WTC11 (cell line): ENCODE measurements at regions not wholly inside any gene's neighbourhood (a gene's known extent, or its start where the extent isn't known, plus 50 kb on each side); places are given as distances from the start of the nearest gene placed in this dataset.

Source experiments
- ATAC-seq: fragments of 200-7000 bp; cut with Tn5 transposase; 2 replicates; pipeline ENCODE4 v1.10.0; 2021; ENCODE audit warnings: mild to moderate bottlenecking, moderate library complexity
- CTCF ChIA-PET: fragments of 300-600 bp; sonication (Branson Sonifier 250); formaldehyde crosslinking; loops from one replicate; lab custom pipeline; 2021; ENCODE audit warnings: antibody characterized with exemption; lab: Charles Lee
- POLR2A ChIA-PET: fragments of 350-600 bp; sonication (Branson Sonifier 250); formaldehyde crosslinking; loops from one replicate; lab custom pipeline; 2021; ENCODE audit warnings: antibody characterized with exemption; lab: Charles Lee
- DNase-seq: peaks from one replicate; pipeline ENCODE4 v3.0.0; 2021; ENCODE audit warnings: low spot score
- H3K27ac Mint-ChIP-seq: 2 replicates; pipeline ENCODE4 v1.8.0; 2021; ENCODE audit warnings: mixed read lengths
- H3K27me3 Mint-ChIP-seq: 2 replicates; pipeline ENCODE4 v1.8.0; 2021; ENCODE audit warnings: low read depth, mild to moderate bottlenecking, moderate library complexity, mixed read lengths
- H3K36me3 Mint-ChIP-seq: 2 replicates; pipeline ENCODE4 v1.8.0; 2021; ENCODE audit warnings: mixed read lengths
- H3K4me1 Mint-ChIP-seq: 2 replicates; pipeline ENCODE4 v1.8.0; 2022; ENCODE audit warnings: mixed read lengths
- H3K4me3 Mint-ChIP-seq: 2 replicates; pipeline ENCODE4 v1.8.0; 2021; ENCODE audit warnings: mild to moderate bottlenecking, moderate library complexity, mixed read lengths
- H3K9me3 Mint-ChIP-seq: 2 replicates; pipeline ENCODE4 v1.8.0; 2021; ENCODE audit warnings: mixed read lengths
- E2F1 ChIP-seq: sonication (generic); formaldehyde crosslinking; IDR thresholded peaks from 2 replicates; pipeline ENCODE4 v1.8.0; 2022; ENCODE audit warnings: mild to moderate bottlenecking, missing genetic modification reagents
- EMX1 ChIP-seq: fragments of 250-450 bp; sonication (Bioruptor Pico); IDR thresholded peaks from 2 replicates; pipeline ENCODE4 v1.8.0; 2021; ENCODE audit warnings: mild to moderate bottlenecking
- GTF2I ChIP-seq: fragments of 250-450 bp; sonication (Bioruptor Pico); conservative IDR thresholded peaks from 2 replicates; pipeline ENCODE4 v1.4.0; 2021; ENCODE audit warnings: mild to moderate bottlenecking
- MYBL2 ChIP-seq: sonication (generic); formaldehyde crosslinking; IDR thresholded peaks from 2 replicates; pipeline ENCODE4 v1.8.1; 2023; ENCODE audit warnings: mild to moderate bottlenecking, moderate library complexity, missing genetic modification reagents
- OVOL2 ChIP-seq: fragments of 250-450 bp; sonication (Bioruptor Pico); IDR thresholded peaks from 2 replicates; pipeline ENCODE4 v1.9.0; 2021; ENCODE audit warnings: mild to moderate bottlenecking, borderline replicate concordance
- ZNF219 ChIP-seq: sonication (generic); formaldehyde crosslinking; IDR thresholded peaks from 2 replicates; pipeline ENCODE4 v1.8.0; 2023; ENCODE audit warnings: missing genetic modification reagents, mild to moderate bottlenecking, borderline replicate concordance
- ZNF263 ChIP-seq: sonication (generic); formaldehyde crosslinking; IDR thresholded peaks from 2 replicates; pipeline ENCODE4 v1.8.1; 2022; ENCODE audit warnings: low read depth, mild to moderate bottlenecking, moderate library complexity, missing genetic modification reagents
- ZNF396 ChIP-seq: fragments of 250-450 bp; sonication (Bioruptor Pico); IDR thresholded peaks from 2 replicates; pipeline ENCODE4 v1.8.0; 2021; ENCODE audit warnings: mild to moderate bottlenecking, moderate library complexity, borderline replicate concordance
- ZNF423 ChIP-seq: fragments of 250-450 bp; sonication (Bioruptor Pico); IDR thresholded peaks from 2 replicates; pipeline ENCODE4 v2.1.2; 2022; ENCODE audit warnings: mild to moderate bottlenecking, moderate library complexity
- ZNF532 ChIP-seq: fragments of 250-450 bp; sonication (Bioruptor Pico); IDR thresholded peaks from 2 replicates; pipeline ENCODE4 v1.9.0; 2021; ENCODE audit warnings: mild to moderate bottlenecking, borderline replicate concordance
- ZNF671 ChIP-seq: fragments of 250-450 bp; sonication (Bioruptor Pico); IDR thresholded peaks from 2 replicates; pipeline ENCODE4 v1.8.0; 2021; ENCODE audit warnings: mild to moderate bottlenecking
- TF ChIP-seq, protein P1 (sequence below): sonication (generic); formaldehyde crosslinking; IDR thresholded peaks from 2 replicates; pipeline ENCODE4 v1.8.1; 2023; ENCODE audit warnings: mild to moderate bottlenecking, missing genetic modification reagents
- TF ChIP-seq, protein P2 (sequence below): sonication (generic); formaldehyde crosslinking; IDR thresholded peaks from 2 replicates; pipeline ENCODE4 v1.8.1; 2023; ENCODE audit warnings: mild to moderate bottlenecking, moderate library complexity, missing genetic modification reagents

DNA sequence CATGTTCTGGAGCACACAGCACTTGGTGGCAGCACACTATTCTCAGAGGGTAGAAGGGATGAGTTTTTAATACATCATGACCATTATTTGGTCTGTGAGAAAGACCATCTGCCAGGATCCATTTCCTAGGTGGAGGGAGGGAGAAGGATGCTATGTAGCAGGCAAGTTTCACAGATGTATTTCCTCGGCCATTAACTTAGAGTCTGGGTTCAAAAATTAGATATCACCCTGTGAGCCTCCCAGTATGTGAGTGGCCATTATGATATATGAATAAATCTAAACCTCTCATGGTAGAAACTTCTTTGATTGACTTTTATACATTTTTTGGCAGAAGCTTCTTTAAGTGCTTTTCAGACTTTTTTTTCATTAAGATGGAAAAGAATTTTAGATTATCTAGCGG, 133.9 kb downstream of the SREK1 start (continued):
- TF ChIP-seq ZNF532 (no peak), ZNF396 (CRISPR knock-in tag) (no peak)

- CTCF ChIA-PET: no interaction called here
- TF ChIP-seq EMX1 (CRISPR knock-in tag): no peak
- no peak for TF ChIP-seq ZNF423
- TF ChIP-seq ZNF671: no peak
- TF ChIP-seq MYBL2 (CRISPR knock-in tag): no peak
- TF ChIP-seq, all 79 proteins: peak for 0
- Mint-ChIP-seq H3K27ac (no peak overlapping the region), H3K4me1 (no peaks in the 10 kb centered on the region), H3K27me3 (no peaks in the 10 kb centered on the region), H3K9me3 (no peaks in the 10 kb centered on the region), H3K4me3 (no peak overlapping the region), H3K36me3 (no peaks in the 10 kb centered on the region)
- POLR2A ChIA-PET: no interaction called here
- DNase-seq (no peak), ATAC-seq (no peak)
Measured at GRCh38 chr5:66281294-66281693, 137.2 kb downstream of the SREK1 start.

GRCh38 chr5:66284588-66285342, 140.7 kb downstream of the SREK1 start:
- no peak overlapping the region for H3K4me3 Mint-ChIP-seq
- H3K9me3 Mint-ChIP-seq: peaks cover 11% of the 10 kb centered on the region
- ATAC-seq (no peak), DNase-seq (no peak)
- H3K27me3 Mint-ChIP-seq: no peaks in the 10 kb centered on the region; the same call in 1 of the 2 replicates
- H3K36me3 Mint-ChIP-seq: no peaks in the 10 kb centered on the region
- H3K27ac Mint-ChIP-seq: no peak overlapping the region
- no peaks in the 10 kb centered on the region for H3K4me1 Mint-ChIP-seq
- POLR2A ChIA-PET: no interaction called here
- TF ChIP-seq, protein P1, sequence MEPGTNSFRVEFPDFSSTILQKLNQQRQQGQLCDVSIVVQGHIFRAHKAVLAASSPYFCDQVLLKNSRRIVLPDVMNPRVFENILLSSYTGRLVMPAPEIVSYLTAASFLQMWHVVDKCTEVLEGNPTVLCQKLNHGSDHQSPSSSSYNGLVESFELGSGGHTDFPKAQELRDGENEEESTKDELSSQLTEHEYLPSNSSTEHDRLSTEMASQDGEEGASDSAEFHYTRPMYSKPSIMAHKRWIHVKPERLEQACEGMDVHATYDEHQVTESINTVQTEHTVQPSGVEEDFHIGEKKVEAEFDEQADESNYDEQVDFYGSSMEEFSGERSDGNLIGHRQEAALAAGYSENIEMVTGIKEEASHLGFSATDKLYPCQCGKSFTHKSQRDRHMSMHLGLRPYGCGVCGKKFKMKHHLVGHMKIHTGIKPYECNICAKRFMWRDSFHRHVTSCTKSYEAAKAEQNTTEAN: no peak
- TF ChIP-seq EMX1 (CRISPR knock-in tag) (no peak), E2F1 (CRISPR knock-in tag) (no peak), OVOL2 (no peak), GTF2I (CRISPR knock-in tag) (no peak), ZNF263 (no peak), ZNF219 (no peak)
- TF ChIP-seq, protein P2, sequence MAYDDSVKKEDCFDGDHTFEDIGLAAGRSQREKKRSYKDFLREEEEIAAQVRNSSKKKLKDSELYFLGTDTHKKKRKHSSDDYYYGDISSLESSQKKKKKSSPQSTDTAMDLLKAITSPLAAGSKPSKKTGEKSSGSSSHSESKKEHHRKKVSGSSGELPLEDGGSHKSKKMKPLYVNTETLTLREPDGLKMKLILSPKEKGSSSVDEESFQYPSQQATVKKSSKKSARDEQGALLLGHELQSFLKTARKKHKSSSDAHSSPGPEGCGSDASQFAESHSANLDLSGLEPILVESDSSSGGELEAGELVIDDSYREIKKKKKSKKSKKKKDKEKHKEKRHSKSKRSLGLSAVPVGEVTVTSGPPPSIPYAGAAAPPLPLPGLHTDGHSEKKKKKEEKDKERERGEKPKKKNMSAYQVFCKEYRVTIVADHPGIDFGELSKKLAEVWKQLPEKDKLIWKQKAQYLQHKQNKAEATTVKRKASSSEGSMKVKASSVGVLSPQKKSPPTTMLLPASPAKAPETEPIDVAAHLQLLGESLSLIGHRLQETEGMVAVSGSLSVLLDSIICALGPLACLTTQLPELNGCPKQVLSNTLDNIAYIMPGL (CRISPR knock-in tag): no peak
- CTCF ChIA-PET: interaction anchor here (1.4 kb wide), 1 partner anchor 22 kb away, joined by 4 read pairs; no protein-coding TSS in a partner anchor
